ENCODE measurements at regions not wholly inside any gene's neighbourhood (a gene's known extent, or its start where the extent isn't known, plus 50 kb on each side); places are given as distances from the start of the nearest gene placed in this dataset.

DNA sequence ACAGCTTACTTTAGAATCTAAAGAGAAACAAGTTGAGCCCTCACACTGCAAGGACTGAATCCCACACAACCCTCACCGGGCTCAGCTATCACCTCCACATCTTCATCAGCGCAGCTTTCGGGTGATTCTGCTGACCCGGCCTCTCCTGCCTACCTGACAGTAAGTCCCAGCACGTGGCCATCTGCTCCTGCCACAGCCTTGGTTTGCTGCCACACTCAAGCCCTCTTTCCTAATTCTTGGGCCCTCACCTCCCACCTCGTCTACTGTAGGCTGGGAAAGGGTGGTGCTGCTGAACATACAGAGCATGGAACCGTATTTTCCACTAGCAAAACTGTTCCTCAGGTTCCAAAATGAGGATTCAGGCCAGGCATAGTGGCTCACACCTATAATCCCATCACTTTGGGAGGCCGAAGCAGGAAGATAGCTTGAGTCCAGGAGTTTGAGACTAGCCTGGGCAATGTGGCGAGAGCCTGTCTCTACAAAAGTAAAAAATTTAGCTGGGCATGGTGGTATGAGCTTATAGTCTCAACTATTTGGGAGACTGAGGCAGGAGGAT lies 55.3 kb upstream of the HAAO start:
- no peaks in the 10 kb centered on the region for H3K9me3 ChIP-seq
- H3K27ac ChIP-seq, result no peak overlapping the region
- H3K4me1 ChIP-seq, result no peaks in the 10 kb centered on the region
- intact Hi-C loops (cut with DNase I; ENCODE audit: low total_unique reads), result no loop called here
- DNase-seq, result no peak
- H3K36me3 ChIP-seq, result no peaks in the 10 kb centered on the region
- H3K4me3 ChIP-seq, result no peak overlapping the region
- no peaks in the 10 kb centered on the region for H3K27me3 ChIP-seq
- in situ Hi-C loops (cut with MboI; ENCODE audit: low sequenced_read_pairs in 4 of 4), result loop anchor here (25.0 kb wide), 3 partner anchors 90 to 715 kb away; partner anchors contain the start of gene ZFP36L2 (in 1 of the 4)
- TF ChIP-seq, protein P1, sequence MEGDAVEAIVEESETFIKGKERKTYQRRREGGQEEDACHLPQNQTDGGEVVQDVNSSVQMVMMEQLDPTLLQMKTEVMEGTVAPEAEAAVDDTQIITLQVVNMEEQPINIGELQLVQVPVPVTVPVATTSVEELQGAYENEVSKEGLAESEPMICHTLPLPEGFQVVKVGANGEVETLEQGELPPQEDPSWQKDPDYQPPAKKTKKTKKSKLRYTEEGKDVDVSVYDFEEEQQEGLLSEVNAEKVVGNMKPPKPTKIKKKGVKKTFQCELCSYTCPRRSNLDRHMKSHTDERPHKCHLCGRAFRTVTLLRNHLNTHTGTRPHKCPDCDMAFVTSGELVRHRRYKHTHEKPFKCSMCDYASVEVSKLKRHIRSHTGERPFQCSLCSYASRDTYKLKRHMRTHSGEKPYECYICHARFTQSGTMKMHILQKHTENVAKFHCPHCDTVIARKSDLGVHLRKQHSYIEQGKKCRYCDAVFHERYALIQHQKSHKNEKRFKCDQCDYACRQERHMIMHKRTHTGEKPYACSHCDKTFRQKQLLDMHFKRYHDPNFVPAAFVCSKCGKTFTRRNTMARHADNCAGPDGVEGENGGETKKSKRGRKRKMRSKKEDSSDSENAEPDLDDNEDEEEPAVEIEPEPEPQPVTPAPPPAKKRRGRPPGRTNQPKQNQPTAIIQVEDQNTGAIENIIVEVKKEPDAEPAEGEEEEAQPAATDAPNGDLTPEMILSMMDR (IDR thresholded peaks at IDR 0.05 in 4 of 5, conservative IDR thresholded peaks at IDR 0.05 in 1 of 5), result no peak
- TF ChIP-seq POLR2A (IDR thresholded peaks at IDR 0.05), result no peak
- no peak for ATAC-seq

DNA sequence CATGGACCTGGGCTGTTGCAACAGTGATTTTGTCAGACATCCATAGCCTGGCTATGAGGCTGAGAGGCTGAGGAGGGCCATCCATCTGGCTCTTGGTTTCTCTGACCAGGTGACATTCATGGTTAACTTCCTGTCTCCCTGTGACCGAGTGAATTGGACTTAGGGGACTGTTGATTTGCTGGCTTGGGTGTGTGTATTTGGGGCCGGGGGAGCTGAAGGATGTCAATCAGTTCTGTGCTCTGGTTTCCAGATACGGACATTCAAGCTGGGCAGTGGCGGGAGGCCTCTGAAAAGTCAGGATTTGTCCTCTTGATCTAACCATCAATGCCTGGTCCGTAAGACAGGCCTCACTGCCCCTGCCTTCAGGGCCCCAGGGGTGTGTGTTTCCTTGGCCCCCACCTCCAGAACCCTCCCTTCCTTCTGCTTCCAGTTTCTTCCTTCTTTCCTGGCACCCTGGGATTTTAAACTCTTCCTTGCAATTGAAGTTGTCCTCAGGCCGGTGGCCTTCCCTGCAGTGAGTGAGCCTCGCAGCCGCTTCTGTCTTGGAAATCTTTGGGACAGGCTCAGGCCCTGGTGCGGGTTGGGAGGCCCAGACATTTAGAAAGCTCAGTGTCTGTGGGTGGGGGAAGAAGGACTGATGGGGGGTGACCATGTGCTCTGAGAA lies 54.7 kb upstream of the HAAO start:
- Histone ChIP-seq H3K4me3 (no peak overlapping the region), H3K36me3 (no peaks in the 10 kb centered on the region), H3K4me1 (no peaks in the 10 kb centered on the region), H3K27me3 (no peaks in the 10 kb centered on the region), H3K9me3 (no peaks in the 10 kb centered on the region), H3K27ac (no peak overlapping the region)
- intact Hi-C loops (cut with DNase I; ENCODE audit: low total_unique reads), result no loop called here
- in situ Hi-C loops (cut with MboI; ENCODE audit: low sequenced_read_pairs in 4 of 4), result loop anchor here (25.0 kb wide), 3 partner anchors 90 to 715 kb away; partner anchors contain the start of gene ZFP36L2 (in 1 of the 4)
- TF ChIP-seq POLR2A (IDR thresholded peaks at IDR 0.05), result no peak
- TF ChIP-seq, protein P1 (IDR thresholded peaks at IDR 0.05 in 4 of 5, conservative IDR thresholded peaks at IDR 0.05 in 1 of 5), result no peak
- DNase-seq (no peak), ATAC-seq (no peak)

DNA sequence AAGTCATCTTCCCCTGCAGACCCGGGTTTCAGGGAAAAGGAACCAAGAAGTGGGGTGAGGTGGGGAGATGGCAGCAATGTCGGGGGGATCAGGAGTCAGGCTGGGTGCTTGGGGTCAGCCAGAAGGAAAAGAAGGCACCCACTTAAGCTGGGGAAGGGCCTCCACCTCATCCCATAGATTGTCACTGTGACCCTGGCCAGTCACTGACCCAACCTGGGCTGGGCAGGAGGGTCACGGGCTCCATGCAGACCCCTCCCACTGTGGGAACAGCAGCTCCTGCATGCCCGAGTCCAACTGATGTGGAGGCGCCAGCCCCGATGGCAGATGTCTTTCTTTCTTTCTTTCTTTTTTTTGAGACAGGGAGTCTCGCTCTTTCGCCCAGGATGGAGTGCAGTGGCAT lies 53.6 kb upstream of the HAAO start:
- no peaks in the 10 kb centered on the region for H3K4me1 ChIP-seq
- intact Hi-C loops (cut with DNase I; ENCODE audit: low total_unique reads), result no loop called here
- no peaks in the 10 kb centered on the region for H3K27me3 ChIP-seq
- DNase-seq (no peak), ATAC-seq (no peak)
- TF ChIP-seq, protein P1 (IDR thresholded peaks at IDR 0.05 in 4 of 5, conservative IDR thresholded peaks at IDR 0.05 in 1 of 5), result no peak
- no peak for TF ChIP-seq POLR2A (IDR thresholded peaks at IDR 0.05)
- no peaks in the 10 kb centered on the region for H3K9me3 ChIP-seq
- no peak overlapping the region for H3K4me3 ChIP-seq
- peak overlapping the region in 2 of 4 donors; percentile 52 to 60 for H3K27ac ChIP-seq
- no peaks in the 10 kb centered on the region for H3K36me3 ChIP-seq
- in situ Hi-C loops (cut with MboI; ENCODE audit: low sequenced_read_pairs in 4 of 4), result loop anchor here (25.0 kb wide), 3 partner anchors 91 to 716 kb away; partner anchors contain the start of gene ZFP36L2 (in 1 of the 4)

DNA sequence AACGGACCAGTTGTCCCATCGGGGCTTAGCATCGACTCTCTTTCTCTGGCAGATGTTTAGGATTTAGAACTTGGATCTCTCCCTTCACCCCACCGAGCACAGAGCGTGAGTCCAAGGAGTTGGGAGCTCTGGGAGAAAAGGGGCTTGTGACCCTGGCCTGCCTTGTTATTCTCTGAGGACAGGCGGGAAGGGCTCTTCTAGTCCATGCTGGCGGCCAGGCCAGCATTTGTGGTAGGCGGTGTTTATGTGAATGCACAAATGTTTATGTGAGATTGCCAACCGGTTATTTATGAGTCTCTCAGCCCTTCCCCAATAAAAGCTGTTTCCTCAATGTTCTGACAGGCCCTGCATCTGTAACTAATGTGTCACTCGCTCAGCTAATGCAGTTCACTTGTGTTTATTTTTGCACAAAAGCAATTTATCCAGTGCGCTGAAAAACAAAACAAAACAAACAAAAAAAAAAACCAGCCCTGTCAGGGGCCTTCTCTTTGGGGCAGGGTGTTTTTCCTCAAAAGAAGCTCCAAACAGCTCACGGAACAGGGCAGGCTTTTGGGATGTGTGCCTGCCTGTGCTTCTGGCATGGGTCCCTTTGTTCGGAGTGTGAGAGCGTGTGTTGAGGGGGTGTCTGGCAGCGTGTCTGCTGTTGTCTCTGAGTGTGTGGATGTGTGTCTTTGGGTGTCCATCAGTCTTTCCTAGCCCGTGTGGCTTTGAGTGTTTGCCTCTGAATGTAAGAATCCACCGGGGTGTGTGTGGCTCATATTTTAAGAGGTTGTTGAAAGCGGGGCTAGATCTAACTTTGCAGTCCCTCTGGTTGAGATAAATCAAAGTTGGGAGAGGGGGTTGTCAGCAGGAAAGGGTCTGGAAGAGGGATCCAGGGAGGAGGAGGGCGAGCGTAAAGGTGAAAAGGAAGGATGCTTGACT lies 52.8 kb upstream of the HAAO start:
- H3K4me3 ChIP-seq, result no peak overlapping the region
- H3K36me3 ChIP-seq, result no peaks in the 10 kb centered on the region
- H3K27ac ChIP-seq, result peak overlapping the region; percentile 10 to 60 (median 54)
- intact Hi-C loops (cut with DNase I; ENCODE audit: low total_unique reads) (no loop called here), in situ Hi-C loops (cut with MboI; ENCODE audit: low sequenced_read_pairs in 4 of 4) (loop anchor here (25.0 kb wide), 3 partner anchors 92 to 717 kb away; partner anchors contain the start of gene ZFP36L2 (in 1 of the 4))
- TF ChIP-seq, protein P1 (IDR thresholded peaks at IDR 0.05 in 4 of 5, conservative IDR thresholded peaks at IDR 0.05 in 1 of 5), result no peak
- no peak for TF ChIP-seq POLR2A (IDR thresholded peaks at IDR 0.05)
- no peaks in the 10 kb centered on the region for H3K4me1 ChIP-seq
- no peaks in the 10 kb centered on the region for H3K27me3 ChIP-seq
- no peaks in the 10 kb centered on the region for H3K9me3 ChIP-seq
- no peak for DNase-seq
- peak; percentile 30 to 44 for ATAC-seq

All from gastrocnemius medialis (tissue), 4 donors.